Liver (tissue), 7 donors: ENCODE measurements at regions not wholly inside any gene's neighbourhood (a gene's known extent, or its start where the extent isn't known, plus 50 kb on each side); places are given as distances from the start of the nearest gene placed in this dataset.

Experiments used
- DNase-seq: peaks from one replicate; pipeline ENCODE4 v3.0.0-alpha.2; 2017; ENCODE audit warnings: low spot score
- H3K27ac ChIP-seq, 2 donors: one replicate each; pipeline ENCODE4 v1.7.0; 2013; ENCODE audit warnings: inconsistent platforms in 2 of 2, low read length in 2 of 2, control low read depth in 1 of 2, low read depth in 1 of 2, mild to moderate bottlenecking in 1 of 2
- H3K27me3 ChIP-seq, 4 donors: one replicate each; pipeline versions ENCODE4 v1.6.1 to v1.7.0; 2013; ENCODE audit warnings: low read length in 3 of 4, inconsistent platforms in 1 of 4, mild to moderate bottlenecking in 1 of 4, moderate library complexity in 1 of 4; ENCODE audit not compliant: control insufficient read depth in 4 of 4, insufficient read depth in 4 of 4
- H3K36me3 ChIP-seq, 4 donors: one replicate each; pipeline versions ENCODE4 v1.6.1 to v1.7.0; 2013; ENCODE audit warnings: low read length in 3 of 4, mild to moderate bottlenecking in 3 of 4, low read depth in 1 of 4, moderate library complexity in 1 of 4; ENCODE audit not compliant: control insufficient read depth in 4 of 4, insufficient read depth in 3 of 4
- H3K4me1 ChIP-seq, 4 donors: one replicate each; pipeline versions ENCODE4 v1.6.1 to v1.7.0; 2013; ENCODE audit warnings: low read length in 3 of 4, mild to moderate bottlenecking in 3 of 4, moderate library complexity in 1 of 4; ENCODE audit not compliant: control insufficient read depth in 4 of 4, insufficient read depth in 4 of 4
- H3K4me3 ChIP-seq, 3 donors: one replicate each; pipeline versions ENCODE4 v1.6.1 to v1.7.0; 2013; ENCODE audit warnings: low read length in 3 of 3, control low read depth in 1 of 3, low read depth in 1 of 3, mild to moderate bottlenecking in 1 of 3
- H3K9ac ChIP-seq, 2 donors: one replicate each; pipeline ENCODE4 v1.7.0; 2013; ENCODE audit warnings: low read length in 2 of 2, mild to moderate bottlenecking in 2 of 2, moderate library complexity in 2 of 2, control low read depth in 1 of 2, low read depth in 1 of 2
- H3K9me3 ChIP-seq, 4 donors: one replicate each; pipeline versions ENCODE4 v1.6.1 to v1.7.0; 2013; ENCODE audit warnings: low read length in 3 of 4; ENCODE audit not compliant: control insufficient read depth in 4 of 4
- ATF3 ChIP-seq: IDR thresholded peaks from 2 replicates; pipeline ENCODE4 v1.6.1; 2016; ENCODE audit warnings: antibody characterized with exemption
- EGR1 ChIP-seq, 2 donors: IDR thresholded peaks; 2 replicates each; pipeline ENCODE4 v1.6.1; 2016 to 2018; ENCODE audit warnings: antibody characterized with exemption in 2 of 2, low read depth in 2 of 2
- FOXA1 ChIP-seq: IDR thresholded peaks from 2 replicates; pipeline ENCODE4 v1.6.1; 2016; ENCODE audit warnings: antibody characterized with exemption
- GABPA ChIP-seq, 2 donors: IDR thresholded peaks in 1 of 2; conservative IDR thresholded peaks in 1 of 2; 2 replicates each; pipeline ENCODE4 v1.6.1; 2016; ENCODE audit warnings: antibody characterized with exemption in 2 of 2, mild to moderate bottlenecking in 1 of 2, moderate library complexity in 1 of 2
- HNF4A ChIP-seq, 2 donors: conservative IDR thresholded peaks; 2 replicates each; pipeline ENCODE4 v1.6.1; 2016; ENCODE audit warnings: antibody characterized with exemption in 2 of 2, mild to moderate bottlenecking in 2 of 2
- HNF4G ChIP-seq: IDR thresholded peaks from 2 replicates; pipeline ENCODE4 v1.6.1; 2016; ENCODE audit warnings: antibody characterized with exemption
- JUND ChIP-seq, 2 donors: IDR thresholded peaks; 2 replicates each; pipeline ENCODE4 v1.6.1; 2016; ENCODE audit warnings: antibody characterized with exemption in 2 of 2
- NR2F2 ChIP-seq: IDR thresholded peaks from 2 replicates; pipeline ENCODE4 v1.6.1; 2016; ENCODE audit warnings: antibody characterized with exemption
- RAD21 ChIP-seq, 2 donors: IDR thresholded peaks; 2 replicates each; pipeline ENCODE4 v1.6.1; 2016; ENCODE audit warnings: antibody characterized with exemption in 2 of 2, mild to moderate bottlenecking in 2 of 2
- RXRA ChIP-seq, 2 donors: IDR thresholded peaks; 2 replicates each; pipeline ENCODE4 v1.6.1; 2017 to 2018; ENCODE audit warnings: antibody characterized with exemption in 2 of 2, mild to moderate bottlenecking in 1 of 2
- SP1 ChIP-seq: IDR thresholded peaks from 2 replicates; pipeline ENCODE4 v1.6.1; 2018; ENCODE audit warnings: antibody characterized with exemption, mild to moderate bottlenecking
- TAF1 ChIP-seq: conservative IDR thresholded peaks from 2 replicates; pipeline ENCODE4 v1.6.1; 2016; ENCODE audit warnings: antibody characterized with exemption, mild to moderate bottlenecking
- YY1 ChIP-seq: IDR thresholded peaks from 2 replicates; pipeline ENCODE4 v1.6.1; 2016; ENCODE audit warnings: antibody characterized with exemption, mild to moderate bottlenecking
- WGBS: extraction: QIAGEN DNeasy Blood & Tissue Kit; methylation state at CpG from one replicate; pipeline ENCODE4 v1.1.7; 2013; 5-methylcytosine and 5-hydroxymethylcytosine counted together
- TF ChIP-seq, protein P1 (sequence below): IDR thresholded peaks from 2 replicates; pipeline ENCODE4 v1.6.1; 2016; ENCODE audit warnings: antibody characterized with exemption, mild to moderate bottlenecking
- TF ChIP-seq, protein P2 (sequence below): IDR thresholded peaks from 2 replicates; pipeline ENCODE4 v1.6.1; 2016; ENCODE audit warnings: antibody characterized with exemption
- donor health status: healthy.
- donor health status: healthy.
- donor health status: healthy.
- donor health status: healthy.

DNA sequence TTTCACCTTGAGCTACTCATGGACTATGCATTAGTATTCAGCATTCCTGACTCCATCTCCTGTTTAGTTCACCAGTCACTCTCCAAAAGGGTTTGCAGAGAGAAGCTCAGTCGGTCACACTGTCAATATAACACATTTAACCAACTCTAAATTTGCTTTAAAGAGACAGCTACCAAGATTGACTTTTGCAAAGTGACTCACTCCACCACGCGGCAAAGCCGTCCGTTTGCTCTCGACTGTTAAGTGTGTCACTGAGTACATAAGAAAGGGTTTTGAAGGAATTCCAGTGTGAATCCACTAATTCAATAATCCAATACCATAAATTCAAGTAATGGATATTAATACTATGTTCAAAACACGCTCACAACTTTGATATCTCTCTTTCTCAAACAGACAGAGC is 1006.7 kb upstream of the NR2F2 start:
- no peak overlapping the region for H3K27ac ChIP-seq
- DNase-seq, result no peak

GRCh38 chr15:95324656-95325055 is 1005.8 kb upstream of the NR2F2 start:
- Histone ChIP-seq H3K27me3 (peaks cover 0 to 7% (median 6%) of the 10 kb centered on the region in 4 donors), H3K9me3 (peaks cover 0 to 3% (median 0%) of the 10 kb centered on the region in 4 donors), H3K4me3 (no peak overlapping the region), H3K36me3 (no peaks in the 10 kb centered on the region), H3K4me1 (peaks cover 0 to 3% (median 1%) of the 10 kb centered on the region in 4 donors), H3K9ac (peak overlapping the region in 1 of 2 donors; percentile 53), H3K27ac (peak overlapping the region; percentile 14 to 56)
- WGBS, result 68% methylated on average over 7 of the region's 7 CpGs
- TF ChIP-seq TAF1, result no peak
- TF ChIP-seq RAD21 (IDR thresholded peaks at IDR 0.05), result no peak
- TF ChIP-seq HNF4G, result no peak
- TF ChIP-seq, protein P1, sequence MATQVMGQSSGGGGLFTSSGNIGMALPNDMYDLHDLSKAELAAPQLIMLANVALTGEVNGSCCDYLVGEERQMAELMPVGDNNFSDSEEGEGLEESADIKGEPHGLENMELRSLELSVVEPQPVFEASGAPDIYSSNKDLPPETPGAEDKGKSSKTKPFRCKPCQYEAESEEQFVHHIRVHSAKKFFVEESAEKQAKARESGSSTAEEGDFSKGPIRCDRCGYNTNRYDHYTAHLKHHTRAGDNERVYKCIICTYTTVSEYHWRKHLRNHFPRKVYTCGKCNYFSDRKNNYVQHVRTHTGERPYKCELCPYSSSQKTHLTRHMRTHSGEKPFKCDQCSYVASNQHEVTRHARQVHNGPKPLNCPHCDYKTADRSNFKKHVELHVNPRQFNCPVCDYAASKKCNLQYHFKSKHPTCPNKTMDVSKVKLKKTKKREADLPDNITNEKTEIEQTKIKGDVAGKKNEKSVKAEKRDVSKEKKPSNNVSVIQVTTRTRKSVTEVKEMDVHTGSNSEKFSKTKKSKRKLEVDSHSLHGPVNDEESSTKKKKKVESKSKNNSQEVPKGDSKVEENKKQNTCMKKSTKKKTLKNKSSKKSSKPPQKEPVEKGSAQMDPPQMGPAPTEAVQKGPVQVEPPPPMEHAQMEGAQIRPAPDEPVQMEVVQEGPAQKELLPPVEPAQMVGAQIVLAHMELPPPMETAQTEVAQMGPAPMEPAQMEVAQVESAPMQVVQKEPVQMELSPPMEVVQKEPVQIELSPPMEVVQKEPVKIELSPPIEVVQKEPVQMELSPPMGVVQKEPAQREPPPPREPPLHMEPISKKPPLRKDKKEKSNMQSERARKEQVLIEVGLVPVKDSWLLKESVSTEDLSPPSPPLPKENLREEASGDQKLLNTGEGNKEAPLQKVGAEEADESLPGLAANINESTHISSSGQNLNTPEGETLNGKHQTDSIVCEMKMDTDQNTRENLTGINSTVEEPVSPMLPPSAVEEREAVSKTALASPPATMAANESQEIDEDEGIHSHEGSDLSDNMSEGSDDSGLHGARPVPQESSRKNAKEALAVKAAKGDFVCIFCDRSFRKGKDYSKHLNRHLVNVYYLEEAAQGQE, result no peak
- TF ChIP-seq NR2F2, result no peak
- TF ChIP-seq EGR1 (IDR thresholded peaks at IDR 0.05; ENCODE audit: low read depth in 2 of 2), result no peak
- TF ChIP-seq RXRA (IDR thresholded peaks at IDR 0.05), result no peak
- TF ChIP-seq ATF3, result no peak
- TF ChIP-seq SP1, result no peak
- DNase-seq, result no peak

More for the DNA sequence above, 1006.7 kb upstream of the NR2F2 start:
- Histone ChIP-seq H3K4me3 (no peak overlapping the region), H3K36me3 (no peaks in the 10 kb centered on the region), H3K9ac (no peak overlapping the region), H3K27me3 (peaks cover 0 to 7% (median 6%) of the 10 kb centered on the region in 4 donors), H3K9me3 (peaks cover 0 to 3% (median 0%) of the 10 kb centered on the region in 4 donors), H3K4me1 (peaks cover 0 to 3% (median 1%) of the 10 kb centered on the region in 4 donors)
- TF ChIP-seq, protein P2, sequence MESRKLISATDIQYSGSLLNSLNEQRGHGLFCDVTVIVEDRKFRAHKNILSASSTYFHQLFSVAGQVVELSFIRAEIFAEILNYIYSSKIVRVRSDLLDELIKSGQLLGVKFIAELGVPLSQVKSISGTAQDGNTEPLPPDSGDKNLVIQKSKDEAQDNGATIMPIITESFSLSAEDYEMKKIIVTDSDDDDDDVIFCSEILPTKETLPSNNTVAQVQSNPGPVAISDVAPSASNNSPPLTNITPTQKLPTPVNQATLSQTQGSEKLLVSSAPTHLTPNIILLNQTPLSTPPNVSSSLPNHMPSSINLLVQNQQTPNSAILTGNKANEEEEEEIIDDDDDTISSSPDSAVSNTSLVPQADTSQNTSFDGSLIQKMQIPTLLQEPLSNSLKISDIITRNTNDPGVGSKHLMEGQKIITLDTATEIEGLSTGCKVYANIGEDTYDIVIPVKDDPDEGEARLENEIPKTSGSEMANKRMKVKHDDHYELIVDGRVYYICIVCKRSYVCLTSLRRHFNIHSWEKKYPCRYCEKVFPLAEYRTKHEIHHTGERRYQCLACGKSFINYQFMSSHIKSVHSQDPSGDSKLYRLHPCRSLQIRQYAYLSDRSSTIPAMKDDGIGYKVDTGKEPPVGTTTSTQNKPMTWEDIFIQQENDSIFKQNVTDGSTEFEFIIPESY, result no peak
- no peak for TF ChIP-seq ATF3
- no peak for TF ChIP-seq HNF4A (conservative IDR thresholded peaks at IDR 0.05)
- no peak for TF ChIP-seq SP1
- no peak for TF ChIP-seq RAD21 (IDR thresholded peaks at IDR 0.05)
- TF ChIP-seq GABPA (IDR thresholded peaks at IDR 0.05 in 1 of 2, conservative IDR thresholded peaks at IDR 0.05 in 1 of 2), result no peak
- no peak for TF ChIP-seq JUND (IDR thresholded peaks at IDR 0.05)
- no peak for TF ChIP-seq RXRA (IDR thresholded peaks at IDR 0.05)
- no peak for TF ChIP-seq FOXA1
- TF ChIP-seq, protein P1, result no peak
- TF ChIP-seq YY1, result no peak
- WGBS, result 44% methylated on average over 7 of the region's 7 CpGs
